Heart left ventricle (tissue), 16 donors: ENCODE measurements at regions not wholly inside any gene's neighbourhood (a gene's known extent, or its start where the extent isn't known, plus 50 kb on each side); places are given as distances from the start of the nearest gene placed in this dataset.
A peak's percentile ranks its signal among the peaks of the same experiment; 100 is the strongest.

ENCODE experiments used
- ATAC-seq, 4 donors: fragments of 200-7000 bp; cut with Tn5 transposase; one replicate each; pipeline ENCODE4 v1.9.1; 2020 to 2022; ENCODE audit warnings: moderate library complexity in 4 of 4, mild to moderate bottlenecking in 3 of 4, moderate number of reproducible peaks in 1 of 4
- DNase-seq, 5 donors: peaks; one replicate each; pipeline ENCODE4 v3.0.0-alpha.2; 2020
- H3K27ac ChIP-seq, 12 donors: fragments of 200-600 bp; sonication (generic) in 4 of 12; one replicate each; pipeline versions ENCODE4 v1.5.0 to v1.8.0; 2016 to 2022; ENCODE audit warnings: mild to moderate bottlenecking in 2 of 12
- H3K27me3 ChIP-seq, 9 donors: fragments of 200-600 bp; sonication (generic) in 2 of 9; one replicate each; pipeline versions ENCODE4 v1.5.1 to v1.8.0; 2016 to 2022; ENCODE audit warnings: mild to moderate bottlenecking in 3 of 9
- H3K36me3 ChIP-seq, 9 donors: fragments of 200-600 bp; sonication (generic) in 2 of 9; one replicate each; pipeline versions ENCODE4 v1.5.0 to v1.8.0; 2018 to 2022; ENCODE audit warnings: mild to moderate bottlenecking in 2 of 9
- H3K4me1 ChIP-seq, 12 donors: fragments of 200-600 bp; sonication (generic) in 4 of 12; one replicate each; pipeline versions ENCODE4 v1.5.0 to v1.8.0; 2016 to 2022; ENCODE audit warnings: mild to moderate bottlenecking in 3 of 12
- H3K4me3 ChIP-seq, 12 donors: fragments of 200-600 bp; sonication (generic) in 4 of 12; one replicate each; pipeline versions ENCODE4 v1.5.0 to v1.8.0; 2017 to 2022; ENCODE audit warnings: mild to moderate bottlenecking in 9 of 12, moderate library complexity in 4 of 12
- H3K9me3 ChIP-seq, 12 donors: fragments of 200-600 bp; sonication (generic) in 4 of 12; one replicate each; pipeline versions ENCODE4 v1.5.0 to v1.8.0; 2016 to 2022; ENCODE audit warnings: mild to moderate bottlenecking in 1 of 12
- POLR2A ChIP-seq, 2 donors: fragments of 450-650 bp; IDR thresholded peaks; one replicate each; pipeline ENCODE4 v1.6.1; 2017; ENCODE audit warnings: antibody characterized with exemption in 2 of 2, mild to moderate bottlenecking in 2 of 2, moderate library complexity in 2 of 2
- whole genome bisulfite sequencing, 4 donors: extraction: QIAGEN DNeasy Blood & Tissue Kit in 2 of 4; methylation state at CpG; one replicate each; pipeline versions ENCODE4 v1.1.5 to v1.1.7; 2013 to 2018; 5-methylcytosine and 5-hydroxymethylcytosine counted together
- intact Hi-C, 10 donors: fragments of 100-400 bp; cut with DNase I; formaldehyde crosslinking; loops; one replicate each; pipeline versions ENCODE4 v1.11.1 to v1.14.2; 2022
- TF ChIP-seq, protein P1 (sequence below), 12 donors: fragments of 200-600 bp; sonication (generic) in 4 of 12; IDR thresholded peaks; one replicate each; pipeline versions ENCODE4 v1.5.0 to v1.8.0; 2018 to 2022; ENCODE audit warnings: antibody characterized with exemption in 12 of 12, mild to moderate bottlenecking in 5 of 12
- donor health status: ischemic (EF 13 %, LVEDD 7.1; RV severe dilation, severe dysfunction).
- donor health status: healthy with polysubstance abuse.
- donor health status: DM: no; HTN: yes; CAD: no.
- donor health status: DM: no; HTN: no; CAD: no.
- donor health status: ischemic (EF 25% LVEDD 6.9; RV normal size, moderate dysfunction).
- donor health status: ischemic (EF 25% LVEDD 5.7; RV mildly dilated, moderate dysfunction).
- donor health status: healthy.
- donor health status: DM: yes; HTN: yes; CAD: no.
- donor health status: ischemic (EF 35%, LVEDD 5.7; RV mildly dilated, moderate dysfunction).
- donor health status: nonischemic (EF 11% LVEDD 7.7; RV severe dilation, severe dysfunction).
- donor health status: DM: yes; HTN: yes; CAD: no.
- donor health status: PGD.
- donor health status: ischemic (EF 29% LVEDD 5.4; RV normal size, mild dysfunction).
- donor health status: nonischemic (EF 23%, LVEDD 6.1; RV moderate dilation, normal function).

DNA sequence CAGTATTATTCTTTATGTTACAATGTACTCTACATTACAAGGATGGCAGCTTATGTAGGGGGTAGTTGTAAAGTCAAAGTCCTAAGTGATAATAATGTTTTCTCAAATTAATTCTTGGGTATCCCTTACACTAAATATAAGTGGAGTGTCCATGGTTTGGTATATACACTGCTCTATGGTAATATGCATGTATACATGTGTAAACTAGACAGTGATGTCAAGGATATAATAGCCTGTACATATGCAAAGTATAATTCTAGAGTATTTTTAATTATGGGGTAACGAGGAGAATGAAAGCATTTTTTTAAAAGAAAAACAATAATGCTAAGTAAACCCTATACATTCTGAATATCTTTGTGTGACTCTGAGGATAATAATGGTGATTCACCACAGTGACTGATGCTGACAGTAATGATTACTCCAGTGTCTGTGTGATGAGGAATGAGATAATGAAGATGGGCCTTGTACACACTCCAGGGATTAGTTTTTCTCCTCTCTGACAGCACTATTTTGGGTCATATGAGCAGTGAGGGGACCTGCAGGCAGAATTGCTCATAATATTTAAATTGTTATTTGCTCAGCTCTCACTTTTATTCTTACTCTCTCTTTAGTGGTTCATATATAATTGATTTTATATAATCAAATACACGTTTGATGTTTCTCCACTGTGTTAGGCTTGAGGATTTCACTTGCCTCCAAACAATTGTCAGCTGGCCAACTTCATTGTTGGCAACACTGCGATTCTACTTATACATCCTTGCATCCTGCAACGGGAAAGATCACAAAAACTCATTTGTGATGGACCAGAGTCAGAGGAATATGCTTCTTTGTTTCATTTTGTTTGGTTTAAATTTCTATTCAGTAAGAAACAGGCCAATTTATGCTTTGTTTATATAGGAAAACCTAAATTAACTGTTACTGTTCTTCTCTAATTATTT, 88.2 kb downstream of the NREP start:
- Histone ChIP-seq H3K36me3 (no peaks in the 10 kb centered on the region), H3K9me3 (no peaks in the 10 kb centered on the region), H3K27me3 (no peaks in the 10 kb centered on the region), H3K4me3 (no peak overlapping the region), H3K4me1 (no peaks in the 10 kb centered on the region), H3K27ac (no peak overlapping the region)
- intact Hi-C loops = no loop called here
- DNase-seq (no peak), ATAC-seq (no peak)
- TF ChIP-seq POLR2A (IDR thresholded peaks at IDR 0.05) = no peak
- TF ChIP-seq, protein P1, sequence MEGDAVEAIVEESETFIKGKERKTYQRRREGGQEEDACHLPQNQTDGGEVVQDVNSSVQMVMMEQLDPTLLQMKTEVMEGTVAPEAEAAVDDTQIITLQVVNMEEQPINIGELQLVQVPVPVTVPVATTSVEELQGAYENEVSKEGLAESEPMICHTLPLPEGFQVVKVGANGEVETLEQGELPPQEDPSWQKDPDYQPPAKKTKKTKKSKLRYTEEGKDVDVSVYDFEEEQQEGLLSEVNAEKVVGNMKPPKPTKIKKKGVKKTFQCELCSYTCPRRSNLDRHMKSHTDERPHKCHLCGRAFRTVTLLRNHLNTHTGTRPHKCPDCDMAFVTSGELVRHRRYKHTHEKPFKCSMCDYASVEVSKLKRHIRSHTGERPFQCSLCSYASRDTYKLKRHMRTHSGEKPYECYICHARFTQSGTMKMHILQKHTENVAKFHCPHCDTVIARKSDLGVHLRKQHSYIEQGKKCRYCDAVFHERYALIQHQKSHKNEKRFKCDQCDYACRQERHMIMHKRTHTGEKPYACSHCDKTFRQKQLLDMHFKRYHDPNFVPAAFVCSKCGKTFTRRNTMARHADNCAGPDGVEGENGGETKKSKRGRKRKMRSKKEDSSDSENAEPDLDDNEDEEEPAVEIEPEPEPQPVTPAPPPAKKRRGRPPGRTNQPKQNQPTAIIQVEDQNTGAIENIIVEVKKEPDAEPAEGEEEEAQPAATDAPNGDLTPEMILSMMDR (IDR thresholded peaks at IDR 0.05) = no peak
- WGBS, 4 donors = 74 to 76% (median 75%) methylated on average over 4 of the region's 4 CpGs

DNA sequence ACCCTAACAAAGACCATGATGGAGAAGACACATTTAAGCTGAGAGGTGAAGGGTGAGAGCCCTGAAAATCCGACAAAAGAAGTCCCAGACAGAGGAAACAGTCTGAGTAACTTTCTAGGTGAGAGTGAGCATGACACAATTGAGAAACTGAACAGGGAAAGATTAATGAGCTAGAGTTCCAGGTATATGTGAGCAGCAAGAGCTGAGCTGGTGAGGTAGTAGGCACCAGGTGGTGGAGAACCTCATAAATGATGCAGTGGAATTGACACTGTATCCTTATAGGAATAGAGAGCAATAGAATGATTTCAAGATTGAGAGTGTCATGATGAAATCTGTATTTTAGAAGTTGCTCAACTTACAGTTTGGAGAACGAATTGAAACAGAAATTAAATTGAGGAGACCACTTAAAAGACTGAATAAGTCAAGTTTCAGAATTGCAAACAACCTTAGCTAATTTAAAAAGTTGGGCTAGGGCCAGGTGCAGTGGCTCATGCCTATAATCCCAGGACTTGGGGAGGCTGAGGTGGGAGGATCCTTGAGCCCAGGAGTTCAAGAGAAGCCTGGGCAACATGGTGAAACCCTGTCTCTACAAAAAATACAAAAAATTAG, 89.8 kb downstream of the NREP start:
- Histone ChIP-seq H3K4me1 (no peaks in the 10 kb centered on the region), H3K27ac (no peak overlapping the region), H3K36me3 (no peaks in the 10 kb centered on the region), H3K27me3 (no peaks in the 10 kb centered on the region), H3K4me3 (no peak overlapping the region), H3K9me3 (no peaks in the 10 kb centered on the region)
- DNase-seq (no peak), ATAC-seq (no peak)
- intact Hi-C loops = no loop called here
- WGBS, 4 donors = 67 to 86% (median 78%) methylated on average over 2 of the region's 2 CpGs
- TF ChIP-seq, protein P1 (IDR thresholded peaks at IDR 0.05) = no peak
- TF ChIP-seq POLR2A (IDR thresholded peaks at IDR 0.05) = no peak

DNA sequence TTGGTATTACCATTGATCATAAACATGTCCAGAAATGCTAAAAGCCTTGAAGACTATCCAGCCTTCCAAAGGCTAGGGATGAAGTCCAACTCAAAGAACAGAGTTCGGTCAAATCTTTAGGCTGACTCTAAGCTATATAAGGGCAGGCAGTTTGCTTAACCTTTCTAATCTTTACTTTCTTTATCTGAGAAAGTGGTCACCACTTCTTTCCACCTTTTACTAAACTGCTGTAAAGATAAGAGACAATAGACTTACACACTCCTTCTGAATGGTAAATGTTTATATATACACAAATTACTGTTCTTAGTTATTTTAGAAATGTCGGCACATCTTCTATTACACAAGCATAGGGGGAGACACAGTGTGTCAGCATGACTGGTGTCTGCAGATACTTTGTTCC, 100.4 kb downstream of the NREP start:
- Histone ChIP-seq H3K36me3 (no peaks in the 10 kb centered on the region), H3K27me3 (no peaks in the 10 kb centered on the region), H3K9me3 (no peaks in the 10 kb centered on the region), H3K4me1 (peaks cover 0 to 2% (median 0%) of the 10 kb centered on the region in 12 donors), H3K4me3 (no peak overlapping the region), H3K27ac (no peak overlapping the region)
- no peak for TF ChIP-seq POLR2A (IDR thresholded peaks at IDR 0.05)
- TF ChIP-seq, protein P1 (IDR thresholded peaks at IDR 0.05) = no peak
- no peak for DNase-seq
- ATAC-seq = no peak
- 92 to 97% (median 93%) methylated on average over 2 of the region's 2 CpGs for WGBS, 4 donors
- intact Hi-C loops = no loop called here

DNA sequence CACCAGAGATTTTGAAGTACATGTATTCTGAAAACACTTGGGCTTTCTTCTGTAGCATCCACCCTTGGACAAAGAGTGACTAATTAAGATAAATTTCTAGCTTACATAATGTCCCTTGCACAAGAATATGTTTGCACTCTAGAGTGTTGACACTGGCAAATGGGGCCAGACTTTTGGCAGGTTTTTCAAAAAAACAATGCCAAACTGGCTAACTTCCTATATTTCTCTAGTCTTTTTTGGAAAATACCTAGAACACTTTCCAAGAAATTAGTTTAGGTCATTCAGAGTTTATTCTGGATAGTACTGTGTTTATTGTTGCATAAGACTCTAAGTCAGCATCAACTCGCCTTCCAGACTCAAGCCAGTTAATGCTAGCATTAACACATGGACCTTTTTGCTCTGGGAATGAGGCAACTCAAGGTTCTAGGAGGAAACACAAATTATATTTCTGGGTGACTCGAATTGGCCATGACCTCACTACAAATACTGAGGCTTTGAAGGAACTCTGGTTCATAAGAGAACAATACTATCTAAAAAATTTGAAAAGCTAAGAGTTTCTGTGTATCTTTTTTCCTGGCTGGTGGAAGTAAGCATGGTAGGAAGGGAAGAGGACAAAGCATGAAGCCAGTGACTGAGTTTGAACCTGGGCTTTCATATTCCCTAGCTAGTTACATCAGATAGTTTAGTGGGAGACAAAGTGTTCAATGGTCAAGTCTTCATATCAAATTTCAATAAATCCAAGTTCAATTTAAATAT, 101.6 kb downstream of the NREP start:
- Histone ChIP-seq H3K27ac (no peak overlapping the region), H3K27me3 (no peaks in the 10 kb centered on the region), H3K4me3 (no peak overlapping the region), H3K4me1 (peaks cover 0 to 2% (median 0%) of the 10 kb centered on the region in 12 donors), H3K9me3 (no peaks in the 10 kb centered on the region), H3K36me3 (no peaks in the 10 kb centered on the region)
- peak; percentile 84 to 96 (median 92) for ATAC-seq
- intact Hi-C loops = no loop called here
- TF ChIP-seq POLR2A (IDR thresholded peaks at IDR 0.05) = no peak
- TF ChIP-seq, protein P1 (IDR thresholded peaks at IDR 0.05) = no peak
- peak in 1 of 5 donors; percentile 8 for DNase-seq
- WGBS, 4 donors = 49 to 68% (median 61%) methylated on average over 2 of the region's 2 CpGs
